ENCODE measurements at regions not wholly inside any gene's neighbourhood (a gene's known extent, or its start where the extent isn't known, plus 50 kb on each side); places are given as distances from the start of the nearest gene placed in this dataset.

DNA sequence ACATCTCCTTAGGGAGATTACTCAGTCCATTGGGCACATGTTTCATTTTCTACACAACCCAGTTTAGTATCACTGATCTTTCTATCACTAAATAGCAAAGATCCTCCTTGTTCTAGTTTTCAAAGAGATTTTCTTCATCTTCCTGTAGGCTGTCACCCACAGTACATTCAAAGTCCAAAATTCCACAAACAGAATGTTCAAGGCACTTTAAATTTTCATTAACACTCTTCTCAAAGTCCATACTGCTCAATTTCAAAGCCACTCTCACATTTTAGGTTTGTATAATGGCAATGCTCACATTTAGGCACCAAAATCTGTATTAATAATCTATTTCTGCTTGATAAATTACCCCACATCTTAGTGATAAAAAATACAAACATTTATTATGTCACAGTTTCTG, 152.8 kb downstream of the FSIP2 start:
- no peak overlapping the region for H3K4me3 ChIP-seq (ENCODE audit: low read length)
- no peak for DNase-seq (ENCODE audit: low read depth)
- TF ChIP-seq, protein P1, sequence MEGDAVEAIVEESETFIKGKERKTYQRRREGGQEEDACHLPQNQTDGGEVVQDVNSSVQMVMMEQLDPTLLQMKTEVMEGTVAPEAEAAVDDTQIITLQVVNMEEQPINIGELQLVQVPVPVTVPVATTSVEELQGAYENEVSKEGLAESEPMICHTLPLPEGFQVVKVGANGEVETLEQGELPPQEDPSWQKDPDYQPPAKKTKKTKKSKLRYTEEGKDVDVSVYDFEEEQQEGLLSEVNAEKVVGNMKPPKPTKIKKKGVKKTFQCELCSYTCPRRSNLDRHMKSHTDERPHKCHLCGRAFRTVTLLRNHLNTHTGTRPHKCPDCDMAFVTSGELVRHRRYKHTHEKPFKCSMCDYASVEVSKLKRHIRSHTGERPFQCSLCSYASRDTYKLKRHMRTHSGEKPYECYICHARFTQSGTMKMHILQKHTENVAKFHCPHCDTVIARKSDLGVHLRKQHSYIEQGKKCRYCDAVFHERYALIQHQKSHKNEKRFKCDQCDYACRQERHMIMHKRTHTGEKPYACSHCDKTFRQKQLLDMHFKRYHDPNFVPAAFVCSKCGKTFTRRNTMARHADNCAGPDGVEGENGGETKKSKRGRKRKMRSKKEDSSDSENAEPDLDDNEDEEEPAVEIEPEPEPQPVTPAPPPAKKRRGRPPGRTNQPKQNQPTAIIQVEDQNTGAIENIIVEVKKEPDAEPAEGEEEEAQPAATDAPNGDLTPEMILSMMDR (conservative IDR thresholded peaks at IDR 0.05; ENCODE audit: low read length): no peak

DNA sequence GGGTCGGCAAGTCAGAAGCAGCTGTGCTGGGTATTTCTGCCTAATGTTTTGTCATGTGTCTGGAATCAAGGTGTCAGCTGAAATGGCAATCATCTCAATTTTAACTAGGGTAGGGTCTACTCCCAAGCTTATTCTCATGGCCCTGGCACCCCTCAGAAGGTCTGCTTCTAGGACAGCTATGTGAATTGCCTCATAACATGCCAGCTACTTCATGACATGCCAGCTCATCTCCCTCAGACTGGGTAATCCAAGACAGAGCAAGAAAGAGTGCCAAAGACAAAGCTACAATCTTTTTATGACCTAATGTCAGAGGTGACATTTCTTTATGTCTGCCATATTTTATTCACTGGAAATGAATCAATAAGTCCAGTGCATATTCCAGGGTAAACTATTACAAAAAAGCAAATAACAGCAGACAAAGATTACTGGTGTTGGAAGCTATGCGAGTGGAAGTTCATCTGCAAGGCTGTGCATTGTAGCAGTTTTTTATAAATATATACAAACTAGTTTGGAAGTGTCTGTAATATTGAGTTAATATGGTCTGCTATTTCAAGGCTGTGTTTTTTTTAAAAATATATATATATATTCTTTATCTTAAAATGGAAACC, 153.3 kb downstream of the FSIP2 start:
- H3K4me3 ChIP-seq (ENCODE audit: low read length): no peak overlapping the region
- TF ChIP-seq, protein P1 (conservative IDR thresholded peaks at IDR 0.05; ENCODE audit: low read length): no peak
- no peak for DNase-seq (ENCODE audit: low read depth)

DNA sequence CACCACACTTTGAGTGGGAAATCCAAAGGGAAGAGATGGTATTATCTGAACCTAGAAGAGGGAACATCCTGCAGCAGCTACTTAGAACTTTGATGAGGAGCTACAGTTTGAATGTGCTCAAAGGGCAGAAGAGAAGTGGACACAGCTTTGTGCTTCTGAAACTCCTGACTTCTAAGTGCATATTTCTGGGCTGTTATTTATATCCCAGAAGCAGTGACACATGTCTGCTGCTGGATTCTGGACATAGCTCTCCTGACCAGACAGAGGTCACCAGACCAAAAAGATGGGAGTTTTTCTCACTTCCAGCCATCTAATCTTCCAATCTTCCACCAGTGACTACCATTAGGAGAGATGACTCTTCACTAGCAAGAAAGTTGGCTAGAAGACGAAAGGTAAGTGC, 153.9 kb downstream of the FSIP2 start:
- TF ChIP-seq, protein P1 (conservative IDR thresholded peaks at IDR 0.05; ENCODE audit: low read length): no peak
- no peak overlapping the region for H3K4me3 ChIP-seq (ENCODE audit: low read length)
- no peak for DNase-seq (ENCODE audit: low read depth)

DNA sequence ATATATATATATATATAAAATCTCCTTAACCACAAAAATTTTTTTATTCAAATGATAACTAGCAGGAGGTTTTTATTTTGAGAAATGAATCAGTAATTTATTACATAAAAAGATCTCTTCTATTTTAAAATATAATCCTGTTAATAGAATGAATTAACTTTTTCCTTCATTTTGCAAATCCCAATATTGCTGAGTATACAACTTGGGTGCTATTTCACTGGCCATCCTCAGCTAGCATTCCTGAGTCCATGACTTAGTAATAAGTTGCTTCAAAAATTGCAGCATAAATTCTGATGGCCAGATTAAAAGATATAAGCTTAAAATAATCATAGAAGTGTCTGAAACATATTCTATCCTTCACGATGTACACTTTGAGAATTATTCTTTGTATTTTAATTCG, 155.6 kb downstream of the FSIP2 start:
- TF ChIP-seq, protein P1 (conservative IDR thresholded peaks at IDR 0.05; ENCODE audit: low read length): no peak
- H3K4me3 ChIP-seq (ENCODE audit: low read length): no peak overlapping the region
- no peak for DNase-seq (ENCODE audit: low read depth)

DNA sequence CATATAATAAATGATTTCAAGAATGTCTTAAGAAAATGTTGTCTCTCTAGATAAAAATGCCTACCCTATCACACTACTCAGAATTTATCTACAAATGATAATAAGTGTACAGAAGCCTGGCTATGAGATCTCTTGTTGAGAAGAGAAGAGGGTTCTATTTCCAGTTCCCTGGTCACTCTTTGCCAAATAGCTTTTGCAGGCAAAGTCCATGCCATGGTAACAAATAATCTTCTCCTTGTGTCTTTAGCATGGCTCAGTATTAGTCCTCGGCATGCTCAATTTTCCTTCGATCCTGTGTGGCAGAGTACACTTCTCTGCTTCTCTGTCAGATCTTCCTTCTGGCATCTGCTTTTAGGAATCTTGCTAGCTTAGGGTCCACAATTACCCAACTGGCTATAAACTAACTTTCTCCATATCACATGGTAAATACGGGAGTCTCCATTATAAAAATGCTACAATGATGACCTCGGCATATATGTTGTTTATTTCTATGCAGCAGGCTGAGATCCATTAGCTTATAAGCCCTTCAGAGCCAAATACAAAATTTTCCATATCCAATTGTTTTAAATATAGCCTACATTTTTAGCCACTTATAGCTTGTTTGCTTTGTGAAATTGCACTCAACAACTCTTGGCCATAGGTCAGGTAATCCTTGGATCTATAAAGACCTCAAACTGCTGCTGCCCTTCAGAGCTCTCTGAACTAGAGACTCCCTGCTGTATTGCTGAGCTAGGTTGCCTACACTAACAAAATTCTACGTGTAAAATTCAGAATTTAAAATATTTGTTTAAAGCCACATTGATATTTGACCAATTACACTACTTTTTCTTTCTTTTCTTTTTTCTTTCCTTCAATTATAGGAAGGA, 157.5 kb downstream of the FSIP2 start:
- TF ChIP-seq, protein P1 (conservative IDR thresholded peaks at IDR 0.05; ENCODE audit: low read length): no peak
- no peak overlapping the region for H3K4me3 ChIP-seq (ENCODE audit: low read length)
- DNase-seq (ENCODE audit: low read depth): no peak

DNA sequence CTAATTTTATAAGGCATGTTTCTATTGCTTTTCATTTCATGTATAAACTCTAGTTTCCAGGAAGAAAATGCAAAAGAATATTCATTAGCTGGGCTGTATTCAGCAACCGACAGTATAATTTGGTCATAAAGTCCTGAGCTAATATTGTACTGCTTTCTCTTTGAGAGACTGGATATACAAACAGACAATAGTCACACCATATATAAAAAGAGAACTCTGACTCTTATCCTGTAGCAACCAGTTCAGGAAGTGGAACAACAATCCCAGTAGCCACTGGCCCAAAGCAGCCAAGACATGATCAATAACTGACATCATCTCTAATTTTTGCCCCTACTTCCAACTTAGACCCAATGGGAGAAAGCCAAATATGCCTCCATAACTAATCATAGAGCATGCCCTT, 160.8 kb downstream of the FSIP2 start:
- H3K4me3 ChIP-seq (ENCODE audit: low read length): no peak overlapping the region
- TF ChIP-seq, protein P1 (conservative IDR thresholded peaks at IDR 0.05; ENCODE audit: low read length): no peak
- DNase-seq (ENCODE audit: low read depth): no peak

DNA sequence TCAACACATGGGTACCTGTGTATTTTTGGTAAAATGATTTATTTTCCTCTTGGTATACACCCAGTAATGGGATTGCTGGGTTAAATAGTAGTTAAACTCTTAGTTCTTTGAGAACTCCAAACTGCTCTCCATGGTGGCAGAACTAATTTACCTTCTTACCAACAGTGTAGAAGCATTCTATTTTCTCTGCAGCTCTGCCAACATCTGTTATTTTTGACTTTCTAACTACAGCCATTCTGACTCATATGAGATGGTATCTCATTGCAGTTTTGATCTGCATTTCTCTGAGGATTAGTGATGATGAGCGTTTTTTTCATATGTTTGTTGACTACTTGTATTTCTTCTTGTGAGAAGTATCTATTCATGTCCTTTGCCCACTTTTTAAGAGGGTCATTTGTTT, 180.6 kb downstream of the FSIP2 start:
- no peak for DNase-seq (ENCODE audit: low read depth)
- H3K4me3 ChIP-seq (ENCODE audit: low read length): no peak overlapping the region
- TF ChIP-seq, protein P1 (conservative IDR thresholded peaks at IDR 0.05; ENCODE audit: low read length): no peak
